ENCODE measurements at regions not wholly inside any gene's neighbourhood (a gene's known extent, or its start where the extent isn't known, plus 50 kb on each side); places are given as distances from the start of the nearest gene placed in this dataset.

- TF ChIP-seq CTCF (IDR thresholded peaks at IDR 0.05) (no peak), ZFX (IDR thresholded peaks at IDR 0.05; ENCODE audit: borderline replicate concordance) (no peak)
These were observed 363.9 kb downstream of the KCNJ3 start for GRCh38 chr2:155062250-155062921.
